H9 (cell line): ENCODE measurements at regions not wholly inside any gene's neighbourhood (a gene's known extent, or its start where the extent isn't known, plus 50 kb on each side); places are given as distances from the start of the nearest gene placed in this dataset.

Source experiments
- DNase-seq: peaks from one replicate; pipeline ENCODE4 v3.0.0-alpha.2; 2017
- H2AFZ ChIP-seq: one replicate; pipeline ENCODE4 v1.6.1; 2013; ENCODE audit warnings: mild to moderate bottlenecking, low read length, control low read depth, moderate library complexity
- H2AK5ac ChIP-seq: 2 replicates; pipeline ENCODE4 v1.6.1; 2013; ENCODE audit warnings: low read length, control low read depth, mixed read lengths; ENCODE audit not compliant: insufficient read length
- H2BK120ac ChIP-seq: one replicate; pipeline ENCODE4 v1.6.1; 2013; ENCODE audit warnings: low read depth, mild to moderate bottlenecking, low read length, control low read depth, inconsistent platforms; ENCODE audit not compliant: poor library complexity, severe bottlenecking
- H2BK12ac ChIP-seq: 2 replicates; pipeline ENCODE4 v1.6.1; 2013; ENCODE audit warnings: low read length, control low read depth, mixed read lengths, low read depth; ENCODE audit not compliant: insufficient read length
- H2BK15ac ChIP-seq: 2 replicates; pipeline ENCODE4 v1.6.1; 2013; ENCODE audit warnings: low read depth, low read length, control low read depth
- H2BK20ac ChIP-seq: one replicate; pipeline ENCODE4 v1.6.1; 2013; ENCODE audit warnings: low read depth, mild to moderate bottlenecking, low read length, control low read depth, inconsistent platforms; ENCODE audit not compliant: poor library complexity, severe bottlenecking
- H2BK5ac ChIP-seq: 2 replicates; pipeline ENCODE4 v1.6.1; 2013; ENCODE audit warnings: low read length, control low read depth, mixed read lengths; ENCODE audit not compliant: insufficient read length
- H3K14ac ChIP-seq: 2 replicates; pipeline ENCODE4 v1.6.1; 2013; ENCODE audit warnings: low read length, control low read depth; ENCODE audit not compliant: insufficient read depth
- H3K18ac ChIP-seq: 2 replicates; pipeline ENCODE4 v1.6.1; 2013; ENCODE audit warnings: low read depth, mild to moderate bottlenecking, mixed read lengths, low read length, control low read depth; ENCODE audit not compliant: insufficient read length
- H3K23ac ChIP-seq: 2 replicates; pipeline ENCODE4 v1.6.1; 2013; ENCODE audit warnings: low read length, control low read depth, mixed read lengths, low read depth; ENCODE audit not compliant: insufficient read length
- H3K23me2 ChIP-seq: 2 replicates; pipeline ENCODE4 v1.6.1; 2013; ENCODE audit warnings: low read depth, mild to moderate bottlenecking, mixed read lengths, low read length, control low read depth; ENCODE audit not compliant: insufficient read length, poor library complexity, severe bottlenecking
- H3K27ac ChIP-seq: 2 replicates; pipeline ENCODE4 v1.5.1; 2013; ENCODE audit warnings: low read length, control low read depth, mixed read lengths, low read depth; ENCODE audit not compliant: insufficient read length
- H3K27me3 ChIP-seq: 2 replicates; pipeline ENCODE4 v1.6.1; 2013; ENCODE audit warnings: low read length, control low read depth, inconsistent platforms; ENCODE audit not compliant: insufficient read depth
- H3K4ac ChIP-seq: 2 replicates; pipeline ENCODE4 v1.6.1; 2013; ENCODE audit warnings: low read depth, mild to moderate bottlenecking, control low read depth, inconsistent platforms, low read length, moderate library complexity
- H3K4me1 ChIP-seq: 2 replicates; pipeline ENCODE4 v1.6.1; 2013; ENCODE audit warnings: low read length, control low read depth, inconsistent platforms; ENCODE audit not compliant: insufficient read depth
- H3K4me2 ChIP-seq: 2 replicates; pipeline ENCODE4 v1.6.1; 2013; ENCODE audit warnings: low read length, control low read depth, mixed read lengths; ENCODE audit not compliant: insufficient read length, insufficient read depth
- H3K56ac ChIP-seq: 2 replicates; pipeline ENCODE4 v1.6.1; 2013; ENCODE audit warnings: low read depth, mild to moderate bottlenecking, mixed read lengths, low read length, control low read depth; ENCODE audit not compliant: insufficient read length
- H3K79me1 ChIP-seq: 2 replicates; pipeline ENCODE4 v1.6.1; 2013; ENCODE audit warnings: low read depth, mild to moderate bottlenecking, moderate library complexity, low read length, control low read depth, inconsistent platforms; ENCODE audit not compliant: insufficient read depth, poor library complexity, severe bottlenecking
- H3K79me2 ChIP-seq: 2 replicates; pipeline ENCODE4 v1.6.1; 2013; ENCODE audit warnings: low read length, control low read depth, inconsistent platforms; ENCODE audit not compliant: insufficient read depth
- H3K9ac ChIP-seq: 2 replicates; pipeline ENCODE4 v1.6.1; 2013; ENCODE audit warnings: low read length, control low read depth, mixed read lengths; ENCODE audit not compliant: insufficient read length; ENCODE audit errors: extremely low read depth
- H3K9me3 ChIP-seq: one replicate; pipeline ENCODE4 v1.6.1; 2013; ENCODE audit warnings: low read depth, low read length, inconsistent platforms; ENCODE audit not compliant: control insufficient read depth
- H3T11ph ChIP-seq: one replicate; pipeline ENCODE4 v1.6.1; 2013; ENCODE audit warnings: mild to moderate bottlenecking, low read length, control low read depth, inconsistent platforms
- H4K20me1 ChIP-seq: one replicate; pipeline ENCODE4 v1.6.1; 2013; ENCODE audit not compliant: control insufficient read depth, insufficient read length, insufficient read depth
- H4K5ac ChIP-seq: 2 replicates; pipeline ENCODE4 v1.6.1; 2013; ENCODE audit warnings: low read depth, mild to moderate bottlenecking, mixed read lengths, low read length, control low read depth; ENCODE audit not compliant: insufficient read length
- H4K8ac ChIP-seq: replicated peaks from 2 replicates; pipeline ENCODE4 v1.6.1; 2013; ENCODE audit warnings: low read length, control low read depth, mixed read lengths, low read depth; ENCODE audit not compliant: insufficient read length
- H4K91ac ChIP-seq: 2 replicates; pipeline ENCODE4 v1.6.1; 2013; ENCODE audit warnings: low read depth, mild to moderate bottlenecking, moderate library complexity, mixed read lengths, low read length, control low read depth; ENCODE audit not compliant: insufficient read length
- H3K27ac Mint-ChIP-seq, 3 experiments: 2 replicates in 2 of 3; 3 replicates in 1 of 3; pipeline ENCODE4 v1.8.0; 2020 to 2021; ENCODE audit warnings: mixed read lengths in 3 of 3, mild to moderate bottlenecking in 1 of 3, moderate library complexity in 1 of 3
- H3K27me3 Mint-ChIP-seq: 2 replicates; pipeline ENCODE4 v1.8.0; 2021; ENCODE audit warnings: low read depth, mild to moderate bottlenecking, moderate library complexity, mixed read lengths
- H3K36me3 Mint-ChIP-seq, 3 experiments: 2 replicates in 2 of 3; 3 replicates in 1 of 3; pipeline ENCODE4 v1.8.0; 2020 to 2021; ENCODE audit warnings: low read depth in 3 of 3, mixed read lengths in 3 of 3; ENCODE audit not compliant: insufficient read depth in 1 of 3
- H3K4me1 Mint-ChIP-seq, 2 experiments: 2 replicates each; pipeline ENCODE4 v1.8.0; 2020; ENCODE audit warnings: mixed read lengths in 2 of 2
- H3K4me3 Mint-ChIP-seq, 2 experiments: 2 replicates in 1 of 2; 3 replicates in 1 of 2; pipeline ENCODE4 v1.8.0; 2020 to 2021; ENCODE audit warnings: mild to moderate bottlenecking in 2 of 2, mixed read lengths in 2 of 2, moderate library complexity in 1 of 2
- H3K9me3 Mint-ChIP-seq, 2 experiments: 2 replicates in 1 of 2; 3 replicates in 1 of 2; pipeline ENCODE4 v1.8.0; 2020; ENCODE audit warnings: mild to moderate bottlenecking in 2 of 2, mixed read lengths in 2 of 2, moderate library complexity in 1 of 2
- CTCF ChIP-seq: fragments of 200-600 bp; sonication (generic); conservative IDR thresholded peaks from 3 replicates; pipeline ENCODE4 v1.8.0; 2021; ENCODE audit warnings: antibody characterized with exemption, mild to moderate bottlenecking
- WGBS: extraction: QIAGEN DNeasy Blood & Tissue Kit; methylation state at CpG from one replicate; pipeline ENCODE4 v1.1.7; 2013; ENCODE audit warnings: missing lambda C conversion rate, low lambda C conversion rate, mixed read lengths; ENCODE audit not compliant: insufficient read length; ENCODE audit errors: extremely low coverage; 5-methylcytosine and 5-hydroxymethylcytosine counted together

- Histone ChIP-seq H2BK5ac (no peak overlapping the region), H3K27me3 (no peaks in the 10 kb centered on the region), H3T11ph (no peak overlapping the region), H3K4me2 (no peak overlapping the region), H2AFZ (no peak overlapping the region), H2AK5ac (no peak overlapping the region), H2BK15ac (no peak overlapping the region), H4K8ac (no peak overlapping the region), H3K79me1 (no peaks in the 10 kb centered on the region), H3K56ac (no peak overlapping the region), H2BK20ac (no peak overlapping the region), H3K14ac (no peak overlapping the region), H2BK120ac (no peak overlapping the region), H3K23ac (no peak overlapping the region), H3K18ac (no peak overlapping the region), H3K9ac (no peak overlapping the region), H3K9me3 (no peaks in the 10 kb centered on the region), H4K20me1 (no peaks in the 10 kb centered on the region), H3K27ac (no peak overlapping the region), H3K4ac (no peak overlapping the region), H3K79me2 (no peaks in the 10 kb centered on the region), H2BK12ac (no peak overlapping the region), H4K91ac (no peak overlapping the region), H4K5ac (no peak overlapping the region), H3K4me1 (peaks cover 7% of the 10 kb centered on the region; the same call in 1 of the 2 replicates), H3K23me2 (no peaks in the 10 kb centered on the region)
- no peak for DNase-seq
- Mint-ChIP-seq H3K4me1 (peaks cover 16 to 22% of the 10 kb centered on the region in 2 experiments), H3K27me3 (no peaks in the 10 kb centered on the region), H3K4me3 (no peak overlapping the region), H3K27ac (no peak overlapping the region; a peak in 1 of 7 replicates), H3K36me3 (peaks cover 0 to 5% (median 5%) of the 10 kb centered on the region in 3 experiments; a peak in 5 of 7 replicates), H3K9me3 (no peaks in the 10 kb centered on the region; a peak in 1 of 5 replicates)
- no peak for TF ChIP-seq CTCF
- WGBS: no CpG with 5 or more reads among the region's 1 CpG
These were observed 168.6 kb upstream of the FGGY start for GRCh38 chr1:59128239-59128736.
